HCT116 (cell line): ENCODE measurements at regions not wholly inside any gene's neighbourhood (a gene's known extent, or its start where the extent isn't known, plus 50 kb on each side); places are given as distances from the start of the nearest gene placed in this dataset.

Experiments used
- EGR1 ChIP-seq: IDR thresholded peaks from 2 replicates; pipeline ENCODE4 v1.6.1; 2012; ENCODE audit warnings: low read depth
- EZH2phosphoT487 ChIP-seq: fragments of 200-600 bp; IDR thresholded peaks from 2 replicates; pipeline ENCODE4 v1.6.1; 2018; ENCODE audit warnings: antibody characterized with exemption, borderline replicate concordance
- POLR2A ChIP-seq: IDR thresholded peaks from 2 replicates; pipeline ENCODE4 v1.7.0; 2011; ENCODE audit warnings: borderline replicate concordance; ENCODE audit not compliant: insufficient read depth, insufficient read length; ENCODE audit errors: extremely low read depth
- POLR2AphosphoS5 ChIP-seq: IDR thresholded peaks from 2 replicates; pipeline ENCODE4 v1.6.1; 2011; ENCODE audit warnings: mild to moderate bottlenecking, low read depth, low read length, moderate library complexity
- RAD21 ChIP-seq: IDR thresholded peaks from 2 replicates; pipeline ENCODE4 v1.6.1; 2012; ENCODE audit warnings: low read depth, mild to moderate bottlenecking
- TCF7L2 ChIP-seq: IDR thresholded peaks from 2 replicates; pipeline ENCODE4 v1.7.0; 2011; ENCODE audit warnings: borderline replicate concordance, inconsistent platforms; ENCODE audit not compliant: insufficient read depth, insufficient read length; ENCODE audit errors: extremely low read depth
- TF ChIP-seq, protein P1 (sequence below), 3 experiments: fragments of 200-600 bp in 1 of 3; sonication (generic) in 1 of 3; IDR thresholded peaks in 2 of 3; conservative IDR thresholded peaks in 1 of 3; 2 replicates each; pipeline ENCODE4 v1.5.1; 2012 to 2017; ENCODE audit warnings: low read depth in 2 of 3, low read length in 2 of 3, antibody characterized with exemption in 1 of 3, borderline replicate concordance in 1 of 3, control low read depth in 1 of 3, mild to moderate bottlenecking in 1 of 3, mixed read lengths in 1 of 3, mixed run types in 1 of 3, moderate library complexity in 1 of 3; ENCODE audit not compliant: insufficient read depth in 1 of 3
- TF ChIP-seq, protein P2 (sequence below): IDR thresholded peaks from 2 replicates; pipeline ENCODE4 v1.6.1; 2011; ENCODE audit warnings: mild to moderate bottlenecking, low read length, moderate library complexity; ENCODE audit not compliant: insufficient replicate concordance; ENCODE audit errors: extremely low read depth
- TF ChIP-seq, protein P3 (sequence below): IDR thresholded peaks from 2 replicates; pipeline ENCODE4 v1.6.1; 2012; ENCODE audit warnings: low read depth
- TF ChIP-seq, protein P4 (sequence below): IDR thresholded peaks from 2 replicates; pipeline ENCODE4 v1.6.1; 2012

DNA sequence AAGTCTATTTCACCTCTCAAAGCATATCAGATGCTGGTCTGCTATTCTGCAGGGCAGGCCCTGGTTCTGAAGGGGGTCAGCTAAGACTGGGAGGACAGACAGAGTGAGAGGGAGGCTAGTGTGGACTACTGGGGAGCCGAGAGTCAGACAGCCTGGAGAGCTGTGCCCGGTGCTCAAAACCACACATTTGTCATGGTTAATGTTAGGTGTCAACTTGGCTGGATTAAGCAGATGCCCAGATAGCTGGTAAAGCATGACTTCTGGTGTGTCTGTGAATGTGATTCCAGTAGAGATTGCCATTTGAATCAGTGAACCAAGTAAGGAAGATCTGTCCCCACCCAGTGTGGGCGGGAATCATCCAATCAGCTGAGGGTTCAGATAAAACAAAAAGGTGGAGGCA is 102.6 kb downstream of the SNX19 start:
- TF ChIP-seq, protein P1, sequence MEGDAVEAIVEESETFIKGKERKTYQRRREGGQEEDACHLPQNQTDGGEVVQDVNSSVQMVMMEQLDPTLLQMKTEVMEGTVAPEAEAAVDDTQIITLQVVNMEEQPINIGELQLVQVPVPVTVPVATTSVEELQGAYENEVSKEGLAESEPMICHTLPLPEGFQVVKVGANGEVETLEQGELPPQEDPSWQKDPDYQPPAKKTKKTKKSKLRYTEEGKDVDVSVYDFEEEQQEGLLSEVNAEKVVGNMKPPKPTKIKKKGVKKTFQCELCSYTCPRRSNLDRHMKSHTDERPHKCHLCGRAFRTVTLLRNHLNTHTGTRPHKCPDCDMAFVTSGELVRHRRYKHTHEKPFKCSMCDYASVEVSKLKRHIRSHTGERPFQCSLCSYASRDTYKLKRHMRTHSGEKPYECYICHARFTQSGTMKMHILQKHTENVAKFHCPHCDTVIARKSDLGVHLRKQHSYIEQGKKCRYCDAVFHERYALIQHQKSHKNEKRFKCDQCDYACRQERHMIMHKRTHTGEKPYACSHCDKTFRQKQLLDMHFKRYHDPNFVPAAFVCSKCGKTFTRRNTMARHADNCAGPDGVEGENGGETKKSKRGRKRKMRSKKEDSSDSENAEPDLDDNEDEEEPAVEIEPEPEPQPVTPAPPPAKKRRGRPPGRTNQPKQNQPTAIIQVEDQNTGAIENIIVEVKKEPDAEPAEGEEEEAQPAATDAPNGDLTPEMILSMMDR (IDR thresholded peaks at IDR 0.05 in 2 of 3, conservative IDR thresholded peaks at IDR 0.05 in 1 of 3; ENCODE audit: borderline replicate concordance in 1 of 3, insufficient read depth in 1 of 3, low read depth in 2 of 3, low read length in 2 of 3), result no peak
- TF ChIP-seq TCF7L2 (no peak), POLR2A (no peak), POLR2AphosphoS5 (no peak), EZH2phosphoT487 (no peak), RAD21 (no peak), EGR1 (no peak)
- TF ChIP-seq, protein P2, sequence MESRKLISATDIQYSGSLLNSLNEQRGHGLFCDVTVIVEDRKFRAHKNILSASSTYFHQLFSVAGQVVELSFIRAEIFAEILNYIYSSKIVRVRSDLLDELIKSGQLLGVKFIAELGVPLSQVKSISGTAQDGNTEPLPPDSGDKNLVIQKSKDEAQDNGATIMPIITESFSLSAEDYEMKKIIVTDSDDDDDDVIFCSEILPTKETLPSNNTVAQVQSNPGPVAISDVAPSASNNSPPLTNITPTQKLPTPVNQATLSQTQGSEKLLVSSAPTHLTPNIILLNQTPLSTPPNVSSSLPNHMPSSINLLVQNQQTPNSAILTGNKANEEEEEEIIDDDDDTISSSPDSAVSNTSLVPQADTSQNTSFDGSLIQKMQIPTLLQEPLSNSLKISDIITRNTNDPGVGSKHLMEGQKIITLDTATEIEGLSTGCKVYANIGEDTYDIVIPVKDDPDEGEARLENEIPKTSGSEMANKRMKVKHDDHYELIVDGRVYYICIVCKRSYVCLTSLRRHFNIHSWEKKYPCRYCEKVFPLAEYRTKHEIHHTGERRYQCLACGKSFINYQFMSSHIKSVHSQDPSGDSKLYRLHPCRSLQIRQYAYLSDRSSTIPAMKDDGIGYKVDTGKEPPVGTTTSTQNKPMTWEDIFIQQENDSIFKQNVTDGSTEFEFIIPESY, result no peak
- TF ChIP-seq, protein P3, sequence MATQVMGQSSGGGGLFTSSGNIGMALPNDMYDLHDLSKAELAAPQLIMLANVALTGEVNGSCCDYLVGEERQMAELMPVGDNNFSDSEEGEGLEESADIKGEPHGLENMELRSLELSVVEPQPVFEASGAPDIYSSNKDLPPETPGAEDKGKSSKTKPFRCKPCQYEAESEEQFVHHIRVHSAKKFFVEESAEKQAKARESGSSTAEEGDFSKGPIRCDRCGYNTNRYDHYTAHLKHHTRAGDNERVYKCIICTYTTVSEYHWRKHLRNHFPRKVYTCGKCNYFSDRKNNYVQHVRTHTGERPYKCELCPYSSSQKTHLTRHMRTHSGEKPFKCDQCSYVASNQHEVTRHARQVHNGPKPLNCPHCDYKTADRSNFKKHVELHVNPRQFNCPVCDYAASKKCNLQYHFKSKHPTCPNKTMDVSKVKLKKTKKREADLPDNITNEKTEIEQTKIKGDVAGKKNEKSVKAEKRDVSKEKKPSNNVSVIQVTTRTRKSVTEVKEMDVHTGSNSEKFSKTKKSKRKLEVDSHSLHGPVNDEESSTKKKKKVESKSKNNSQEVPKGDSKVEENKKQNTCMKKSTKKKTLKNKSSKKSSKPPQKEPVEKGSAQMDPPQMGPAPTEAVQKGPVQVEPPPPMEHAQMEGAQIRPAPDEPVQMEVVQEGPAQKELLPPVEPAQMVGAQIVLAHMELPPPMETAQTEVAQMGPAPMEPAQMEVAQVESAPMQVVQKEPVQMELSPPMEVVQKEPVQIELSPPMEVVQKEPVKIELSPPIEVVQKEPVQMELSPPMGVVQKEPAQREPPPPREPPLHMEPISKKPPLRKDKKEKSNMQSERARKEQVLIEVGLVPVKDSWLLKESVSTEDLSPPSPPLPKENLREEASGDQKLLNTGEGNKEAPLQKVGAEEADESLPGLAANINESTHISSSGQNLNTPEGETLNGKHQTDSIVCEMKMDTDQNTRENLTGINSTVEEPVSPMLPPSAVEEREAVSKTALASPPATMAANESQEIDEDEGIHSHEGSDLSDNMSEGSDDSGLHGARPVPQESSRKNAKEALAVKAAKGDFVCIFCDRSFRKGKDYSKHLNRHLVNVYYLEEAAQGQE, result no peak
- TF ChIP-seq, protein P4, sequence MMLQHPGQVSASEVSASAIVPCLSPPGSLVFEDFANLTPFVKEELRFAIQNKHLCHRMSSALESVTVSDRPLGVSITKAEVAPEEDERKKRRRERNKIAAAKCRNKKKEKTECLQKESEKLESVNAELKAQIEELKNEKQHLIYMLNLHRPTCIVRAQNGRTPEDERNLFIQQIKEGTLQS, result no peak
